ENCODE measurements at regions not wholly inside any gene's neighbourhood (a gene's known extent, or its start where the extent isn't known, plus 50 kb on each side); places are given as distances from the start of the nearest gene placed in this dataset.

DNA sequence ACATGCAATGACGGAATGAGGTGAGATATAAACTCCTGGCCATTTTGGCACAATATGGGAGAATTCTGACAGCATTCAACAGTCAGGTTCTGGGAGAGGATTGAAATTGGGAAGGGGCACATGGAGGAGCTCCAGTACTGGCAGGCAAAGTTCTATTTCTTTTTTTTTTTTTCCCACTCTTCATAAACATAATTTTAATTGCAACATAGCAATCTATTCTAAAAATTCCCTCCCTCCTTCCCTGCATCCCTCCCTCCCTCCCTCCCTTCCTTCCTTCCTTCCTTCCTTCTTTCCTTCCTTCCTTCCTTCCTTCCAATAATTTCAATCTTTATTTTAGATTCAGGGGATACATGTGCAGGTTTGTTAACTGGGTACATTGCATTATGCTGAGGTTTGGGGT is 93.2 kb downstream of the PTCSC3 start:
- no peak for DNase-seq (ENCODE audit: low read depth in 2 of 2)

DNA sequence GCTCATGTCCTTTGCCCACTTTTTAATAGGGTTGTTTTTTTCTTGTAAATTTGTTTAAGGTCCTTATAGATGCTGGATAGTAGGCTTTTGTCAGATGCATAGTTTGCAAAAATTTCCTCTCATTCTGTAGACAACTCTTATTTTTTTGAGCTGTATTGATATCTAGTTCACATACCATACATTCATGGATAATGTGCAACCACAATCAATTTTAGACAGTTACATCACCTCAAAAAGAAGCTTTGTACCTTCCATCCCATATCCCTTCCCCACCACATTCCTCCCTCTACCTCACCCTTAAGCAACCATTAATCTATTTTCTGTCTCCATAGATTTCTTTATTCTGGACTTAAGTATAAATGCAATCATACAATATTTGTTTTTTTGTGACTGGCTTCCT is 98.4 kb downstream of the PTCSC3 start:
- no peak for DNase-seq (ENCODE audit: low read depth in 2 of 2)

DNA sequence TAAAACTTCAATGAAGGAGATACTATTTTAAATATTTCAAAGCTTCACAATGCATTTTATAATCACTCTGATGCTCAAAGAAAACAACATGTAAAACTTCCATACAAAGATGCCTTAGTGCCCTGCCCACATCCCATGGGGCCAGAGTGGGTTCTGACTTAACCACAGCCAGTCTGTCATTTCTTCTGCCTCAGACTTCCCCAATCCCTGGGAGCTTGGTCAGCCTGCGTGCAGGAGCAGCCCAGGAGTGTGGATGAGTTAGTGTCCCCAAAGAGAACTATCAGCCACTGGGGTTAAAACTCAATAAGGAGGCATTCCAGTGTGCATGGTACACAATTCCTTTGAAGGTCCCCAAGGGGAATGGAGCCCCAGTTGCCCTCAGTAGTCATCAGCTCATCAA is 100.3 kb downstream of the PTCSC3 start:
- no peak for DNase-seq (ENCODE audit: low read depth in 2 of 2)

DNA sequence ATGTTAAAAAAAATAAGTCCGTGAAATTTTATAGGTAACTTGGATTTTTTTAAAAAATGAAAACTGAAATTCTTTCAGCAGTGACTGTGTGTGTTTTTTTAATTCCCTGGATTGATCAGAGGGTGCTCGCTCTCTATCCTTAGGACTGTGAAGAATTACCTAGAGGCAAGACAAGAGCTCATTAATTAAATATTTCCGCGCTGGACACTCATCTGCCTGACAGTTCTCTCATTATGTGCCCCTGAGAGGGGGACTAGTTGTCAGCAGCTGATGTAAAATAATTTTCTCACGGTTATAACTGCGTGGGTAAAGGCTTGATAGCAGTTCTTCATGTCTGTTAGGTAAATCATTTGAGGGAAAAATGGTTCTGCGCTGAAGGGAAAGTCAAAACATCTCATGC is 101.3 kb downstream of the PTCSC3 start:
- no peak for DNase-seq (ENCODE audit: low read depth in 2 of 2)

DNA sequence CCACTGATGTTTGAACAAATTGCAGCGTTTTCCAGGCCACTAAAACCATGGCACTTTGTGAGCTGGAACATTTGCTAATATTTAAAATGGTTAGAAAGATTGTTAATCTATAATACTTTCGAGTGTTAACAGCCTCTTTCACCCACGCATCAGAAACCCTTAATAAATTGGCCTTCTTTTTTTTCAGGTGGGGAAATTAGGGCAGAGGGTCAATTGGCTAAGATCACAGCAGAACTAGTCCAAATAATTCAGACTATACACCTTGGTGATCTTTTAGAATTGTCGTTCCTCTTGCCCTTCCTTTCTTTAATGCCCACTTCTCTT is 105.8 kb downstream of the PTCSC3 start:
- DNase-seq (ENCODE audit: low read depth in 2 of 2), result no peak

DNA sequence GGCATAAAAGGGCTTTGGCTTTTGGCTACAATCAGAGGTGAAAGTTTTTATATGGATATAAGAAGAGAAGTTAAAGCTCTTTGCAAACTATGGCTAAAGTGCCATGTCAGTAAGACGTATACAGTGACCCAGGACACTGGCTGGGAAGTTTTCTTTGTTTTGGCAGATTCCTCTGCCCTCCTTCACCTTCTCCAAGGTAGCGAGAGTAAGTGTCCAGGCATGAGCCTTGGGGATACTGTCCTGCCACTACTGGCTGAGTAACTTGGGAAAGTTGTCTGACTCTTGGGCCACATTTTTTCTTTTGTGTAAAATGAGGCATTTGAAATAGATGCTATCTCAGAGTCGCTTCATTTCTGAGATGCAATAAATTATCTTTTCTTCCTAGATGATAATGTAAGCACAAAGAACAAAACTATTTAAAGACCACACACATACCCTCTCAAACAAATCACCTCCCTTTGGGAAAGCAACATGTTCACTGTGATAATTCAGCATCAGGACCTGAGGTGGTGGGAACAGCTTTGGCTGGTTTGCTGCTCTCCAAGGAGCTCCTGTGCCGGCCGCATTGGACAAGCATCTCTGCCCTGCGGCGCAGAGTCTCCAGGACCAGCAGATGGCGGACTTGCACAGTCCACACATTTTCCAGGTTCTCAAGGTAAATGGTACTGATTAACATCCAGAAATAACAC is 106.3 kb downstream of the PTCSC3 start:
- peak; percentile 39 for DNase-seq (ENCODE audit: low read depth in 2 of 2)

DNA sequence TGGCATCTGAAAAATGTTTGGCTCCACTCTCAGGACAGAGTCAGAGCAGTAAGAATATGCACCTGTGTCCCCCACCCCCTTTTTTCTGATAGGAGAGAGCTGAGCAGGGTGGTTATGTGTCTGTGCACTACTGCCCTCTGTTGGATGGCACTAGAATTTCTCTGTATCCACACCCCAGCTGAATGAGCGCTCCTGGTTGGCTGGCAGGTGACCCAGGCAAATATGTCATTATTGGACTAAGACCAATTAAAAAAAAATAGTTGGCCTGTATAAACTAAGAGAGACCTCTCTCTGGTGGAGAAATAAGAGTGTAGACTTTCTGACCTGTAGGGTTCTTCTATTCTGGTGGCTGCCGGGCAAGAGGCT is 107.0 kb downstream of the PTCSC3 start:
- no peak for DNase-seq (ENCODE audit: low read depth in 2 of 2)

DNA sequence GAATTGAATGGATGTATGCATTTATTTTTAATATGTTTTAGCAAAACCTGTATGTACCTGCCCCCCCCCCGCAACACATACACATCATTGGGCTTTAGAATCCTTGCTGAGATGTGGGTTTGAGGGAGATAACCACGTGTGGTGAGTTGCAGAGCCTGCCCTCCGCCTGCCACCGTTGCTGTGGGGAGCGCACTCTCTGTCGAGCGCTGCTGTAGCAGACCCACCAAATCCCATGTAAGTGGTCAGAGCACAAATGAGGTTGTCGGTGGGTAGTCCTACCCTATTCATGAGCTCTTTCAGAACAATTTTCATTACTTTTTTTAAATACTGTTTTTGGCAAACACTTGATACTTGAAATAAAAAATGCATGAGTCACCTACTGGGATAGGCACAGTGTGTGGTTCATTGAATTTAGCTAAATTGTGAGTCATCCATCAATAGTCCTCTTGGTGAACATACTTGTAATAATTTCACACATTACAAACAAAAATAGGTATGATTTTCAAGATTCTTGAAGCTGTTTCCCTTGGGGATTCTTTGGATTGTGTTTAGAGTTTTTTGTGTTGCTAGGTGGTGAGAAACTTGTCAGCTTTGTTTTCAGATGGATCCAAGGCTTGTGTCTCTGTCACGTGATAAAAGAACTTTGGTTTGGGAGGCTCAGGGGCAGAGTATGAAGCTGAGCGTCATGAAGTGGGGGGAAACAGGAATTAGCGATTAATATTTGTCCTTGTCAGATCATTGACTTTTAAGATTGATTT is 107.6 kb downstream of the PTCSC3 start:
- DNase-seq (ENCODE audit: low read depth in 2 of 2), result peak; percentile 40 to 50

DNA sequence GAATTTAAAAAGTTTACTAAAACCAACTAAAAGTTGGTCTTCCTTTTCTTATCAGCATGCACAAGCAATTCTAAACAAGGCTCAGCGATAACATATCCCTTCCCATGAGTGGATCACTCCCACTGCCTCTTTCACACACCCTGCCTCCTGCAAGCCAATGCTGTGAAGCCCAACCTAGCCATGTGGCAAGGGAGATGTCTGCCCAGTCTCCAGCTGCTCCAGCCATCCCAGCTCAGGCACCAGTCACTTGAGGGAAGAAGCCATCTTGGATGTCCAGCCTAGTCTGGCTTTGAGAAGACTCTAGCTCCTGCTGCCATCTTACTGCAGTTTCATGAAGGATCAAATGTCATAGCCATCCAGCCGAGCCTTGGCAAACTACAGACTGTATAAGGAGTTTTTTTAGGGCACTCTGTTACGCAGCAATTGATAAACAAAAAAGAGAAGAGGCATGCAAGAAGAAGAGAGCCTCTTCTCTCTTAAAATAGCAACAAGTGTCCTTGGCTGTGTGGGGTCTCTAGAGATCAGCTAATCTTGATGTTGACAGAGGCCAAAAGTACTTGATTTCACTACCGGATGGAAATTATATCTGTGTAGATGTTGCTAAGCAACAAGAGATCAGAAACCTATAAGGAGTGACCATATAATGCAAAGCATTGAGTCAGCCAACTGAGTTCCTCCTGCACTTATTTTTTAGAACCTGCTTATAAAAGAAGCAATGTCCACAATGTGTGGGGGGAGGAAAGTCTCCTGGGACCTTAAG is 108.9 kb downstream of the PTCSC3 start:
- no peak for DNase-seq (ENCODE audit: low read depth in 2 of 2)

DNA sequence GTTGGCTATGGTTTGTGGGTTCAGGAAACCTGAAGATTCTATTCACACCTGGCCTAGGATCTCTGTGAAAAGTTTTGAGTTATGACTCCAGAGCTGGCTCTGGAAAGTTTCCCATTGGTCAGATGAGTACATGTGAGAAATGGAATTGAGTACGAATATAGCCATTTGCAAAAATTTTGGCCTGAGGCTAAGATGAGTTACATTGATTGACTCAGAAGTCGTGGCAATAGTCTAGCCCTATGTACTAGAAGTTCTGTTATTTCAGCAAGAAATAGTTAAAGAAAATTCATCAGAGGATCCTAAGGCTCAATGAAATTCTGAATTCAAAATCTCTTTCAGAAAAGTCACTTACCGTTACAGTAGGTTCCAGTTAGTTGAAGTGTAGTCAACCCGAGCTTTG is 109.9 kb downstream of the PTCSC3 start:
- DNase-seq (ENCODE audit: low read depth in 2 of 2), result no peak

DNA sequence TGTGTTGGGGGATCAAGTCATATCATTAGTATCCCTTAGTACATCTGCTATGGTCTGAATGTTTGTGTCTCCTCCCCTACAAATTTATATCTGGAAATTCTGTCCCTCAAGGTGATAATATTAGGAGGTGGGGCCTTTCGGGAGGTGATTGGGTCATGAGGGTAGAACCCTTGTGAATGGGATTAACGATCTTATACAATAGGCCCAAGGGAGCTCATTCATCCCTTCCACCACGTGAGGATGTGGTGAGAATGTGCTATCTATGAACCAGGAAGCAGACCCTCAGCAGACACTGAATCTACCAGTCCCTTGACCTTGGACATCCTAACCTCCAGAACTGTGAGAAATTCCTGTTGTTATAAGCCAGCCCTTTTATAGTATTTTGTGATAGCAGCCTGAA is 110.7 kb downstream of the PTCSC3 start:
- no peak for DNase-seq (ENCODE audit: low read depth in 2 of 2)

DNA sequence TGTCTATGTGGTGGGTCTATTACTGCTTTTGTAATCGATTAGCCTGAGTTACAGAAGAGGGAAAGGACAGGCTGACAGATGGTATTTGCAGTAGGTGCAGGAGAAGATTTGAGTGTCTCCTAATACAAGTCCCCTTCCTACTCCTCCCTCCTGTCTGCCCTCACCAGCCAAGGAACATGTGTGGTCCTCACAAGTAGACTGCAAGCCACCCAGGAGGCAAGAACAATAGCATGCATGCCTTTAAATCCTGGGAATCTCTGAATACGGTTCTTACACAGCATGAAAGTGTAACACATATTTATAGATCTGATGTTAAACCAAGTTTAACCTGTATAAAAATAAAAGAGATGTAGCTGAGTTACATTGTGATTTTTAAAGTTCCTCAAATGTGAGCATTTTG is 117.0 kb downstream of the PTCSC3 start:
- no peak for DNase-seq (ENCODE audit: low read depth in 2 of 2)

DNA sequence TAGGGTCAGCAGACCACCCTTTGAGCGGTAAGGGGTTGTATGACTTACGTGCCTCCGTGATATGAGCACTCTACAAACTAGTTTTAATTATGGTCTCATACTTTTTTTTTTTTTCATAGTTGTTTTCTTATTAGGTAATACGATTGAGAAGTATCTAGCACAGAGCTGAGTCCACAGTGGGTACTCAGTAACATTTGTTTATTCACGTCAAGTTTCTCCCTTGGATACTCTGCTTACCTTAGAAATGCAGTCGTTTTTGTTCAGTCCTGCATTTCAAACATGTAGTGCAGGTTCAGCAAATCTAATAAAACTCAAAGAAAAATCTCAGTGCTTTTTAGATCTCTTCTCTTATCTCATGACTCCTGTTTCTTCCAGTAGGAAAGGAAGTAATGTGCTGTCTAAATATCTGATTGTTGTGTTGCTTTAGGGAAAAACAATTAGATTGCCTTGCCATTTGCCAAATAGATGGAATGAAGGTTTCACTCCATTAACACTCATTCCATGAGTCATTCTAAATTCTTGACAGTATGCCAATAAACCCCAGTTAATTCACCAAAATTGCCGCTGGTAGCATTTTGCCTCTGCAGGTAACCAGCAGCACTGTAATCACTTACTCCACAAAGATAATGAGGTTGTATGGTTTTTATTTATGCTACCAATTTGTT is 118.9 kb downstream of the PTCSC3 start:
- no peak for DNase-seq (ENCODE audit: low read depth in 2 of 2)

DNA sequence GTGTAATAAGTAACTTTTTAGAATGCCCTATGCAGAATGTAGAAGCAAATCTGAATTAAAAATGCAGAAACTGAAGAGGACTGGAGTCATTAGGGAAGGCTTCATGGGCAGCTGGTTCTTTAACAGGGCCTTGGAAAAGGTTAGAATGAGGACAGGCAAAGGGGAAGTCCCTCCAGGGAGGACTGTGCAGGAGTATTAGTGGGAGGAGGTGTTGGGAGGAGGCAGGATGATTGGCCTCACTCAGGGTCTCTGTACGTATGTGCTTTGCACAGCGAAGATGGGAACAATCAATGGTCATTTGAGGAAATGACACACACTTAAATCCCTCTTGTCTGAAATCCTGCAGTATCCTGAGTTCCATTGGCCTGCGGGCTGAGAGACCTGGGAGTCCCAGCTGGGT is 119.7 kb downstream of the PTCSC3 start:
- DNase-seq (ENCODE audit: low read depth in 2 of 2), result no peak

DNA sequence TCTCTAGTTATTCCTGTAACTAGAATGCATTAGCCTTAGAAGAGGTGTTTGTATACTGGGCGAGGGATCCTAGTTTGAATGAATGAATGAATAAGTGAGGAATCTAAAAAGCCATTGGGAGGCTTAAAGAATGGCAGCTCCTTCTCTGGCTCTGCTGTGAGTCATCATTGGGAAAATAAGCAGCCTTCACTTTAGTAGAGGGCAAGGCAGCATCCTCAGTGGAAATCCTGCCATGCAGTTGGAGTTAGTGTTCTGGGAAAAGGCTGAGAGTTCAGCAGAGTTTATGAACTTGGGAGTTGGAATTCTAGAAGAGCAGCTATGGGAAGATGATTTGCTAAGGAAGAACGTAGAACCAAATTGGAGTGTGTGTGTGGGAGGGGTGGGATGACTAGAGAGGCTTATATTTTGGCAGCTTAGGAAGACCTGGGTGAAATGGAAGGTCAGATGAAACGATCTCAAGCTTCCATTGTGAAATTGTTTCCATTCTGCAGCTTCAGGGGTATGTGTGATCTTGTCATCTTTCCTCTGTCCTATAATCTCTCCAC is 120.8 kb downstream of the PTCSC3 start:
- no peak for DNase-seq (ENCODE audit: low read depth in 2 of 2)

DNA sequence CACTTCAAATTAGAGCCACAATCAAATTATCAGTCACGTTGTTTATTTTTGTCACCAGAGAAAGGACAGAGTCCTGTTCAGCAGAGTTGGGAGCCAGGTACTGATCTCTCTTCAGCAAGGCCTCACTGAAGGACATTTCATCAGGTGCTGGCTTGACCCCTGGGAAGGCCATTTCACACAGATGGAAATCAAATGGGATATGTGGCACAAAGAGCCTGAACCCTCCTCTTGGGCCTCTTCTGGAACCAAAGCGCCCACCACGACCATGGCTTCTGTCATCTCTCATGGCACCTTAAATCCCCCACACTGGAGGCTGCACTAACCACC is 121.5 kb downstream of the PTCSC3 start:
- no peak for DNase-seq (ENCODE audit: low read depth in 2 of 2)

DNA sequence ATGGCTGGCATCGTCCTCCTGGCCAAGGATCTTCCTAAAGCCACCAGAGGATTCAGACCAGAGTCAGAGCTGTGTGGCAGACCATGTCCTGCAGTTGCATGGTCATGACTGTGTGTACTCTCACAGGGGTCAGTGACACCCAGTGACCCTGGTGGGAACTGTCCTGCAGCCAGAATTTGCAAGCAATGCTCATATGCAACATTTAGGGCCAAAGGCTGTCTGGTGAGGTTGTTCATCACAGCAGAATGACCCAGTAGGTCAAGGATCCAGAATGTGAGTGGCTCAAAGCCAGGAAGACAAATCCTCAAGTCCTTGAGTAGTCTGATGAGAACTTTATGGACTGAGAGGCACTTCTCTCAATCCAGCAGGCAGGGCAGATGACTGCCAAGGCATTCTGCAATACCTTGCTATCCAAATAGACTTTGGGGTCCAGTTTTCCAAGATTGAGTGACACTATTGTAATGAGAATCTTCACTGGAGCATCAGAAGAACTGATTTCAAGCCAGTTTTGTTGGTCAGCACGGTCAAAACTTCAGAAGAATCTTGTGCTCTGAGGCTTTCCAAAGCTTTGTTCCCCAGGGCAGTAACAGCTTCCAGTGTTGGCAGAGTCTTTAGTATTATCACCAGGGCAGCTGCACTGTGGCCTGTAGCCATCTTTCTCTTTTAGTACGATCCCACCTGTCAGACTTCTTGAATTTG is 122.0 kb downstream of the PTCSC3 start:
- no peak for DNase-seq (ENCODE audit: low read depth in 2 of 2)

DNA sequence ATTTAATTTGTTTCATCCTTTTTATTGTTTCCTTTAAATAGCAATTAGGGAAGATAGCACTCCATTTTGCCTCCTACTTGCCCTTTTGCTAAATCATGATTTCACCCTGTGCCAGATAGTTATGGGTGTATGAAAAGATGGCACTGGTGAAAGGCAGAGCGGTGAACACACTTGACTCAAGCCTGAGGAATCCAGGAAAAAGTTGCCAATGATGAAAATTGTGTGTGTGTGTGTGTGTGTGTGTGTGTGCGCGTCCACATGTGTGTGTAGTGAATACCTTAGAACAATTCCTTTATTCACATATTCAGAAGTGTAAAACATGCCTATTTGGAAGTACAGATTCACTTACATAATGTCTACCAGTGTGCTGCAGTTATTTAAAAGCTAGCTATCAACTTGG is 123.8 kb downstream of the PTCSC3 start:
- no peak for DNase-seq (ENCODE audit: low read depth in 2 of 2)

DNA sequence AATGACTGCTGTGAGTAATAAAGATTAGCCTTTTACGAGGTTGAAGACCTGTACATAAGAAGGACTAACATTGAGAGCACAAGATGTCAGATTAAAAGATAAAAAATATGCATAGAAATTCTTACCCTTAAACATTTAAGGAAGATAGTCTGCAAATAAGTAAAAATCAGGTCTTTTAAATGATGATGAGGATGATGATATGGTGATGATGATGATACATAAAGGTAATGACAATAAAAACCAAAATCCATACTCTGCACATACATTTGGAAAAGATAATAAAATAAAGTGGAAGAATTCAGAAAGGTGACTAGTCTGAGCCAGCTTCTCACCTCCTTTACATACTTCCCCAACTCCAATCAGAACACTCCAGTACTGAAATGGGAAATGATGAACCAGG is 124.5 kb downstream of the PTCSC3 start:
- DNase-seq (ENCODE audit: low read depth in 2 of 2), result no peak

DNA sequence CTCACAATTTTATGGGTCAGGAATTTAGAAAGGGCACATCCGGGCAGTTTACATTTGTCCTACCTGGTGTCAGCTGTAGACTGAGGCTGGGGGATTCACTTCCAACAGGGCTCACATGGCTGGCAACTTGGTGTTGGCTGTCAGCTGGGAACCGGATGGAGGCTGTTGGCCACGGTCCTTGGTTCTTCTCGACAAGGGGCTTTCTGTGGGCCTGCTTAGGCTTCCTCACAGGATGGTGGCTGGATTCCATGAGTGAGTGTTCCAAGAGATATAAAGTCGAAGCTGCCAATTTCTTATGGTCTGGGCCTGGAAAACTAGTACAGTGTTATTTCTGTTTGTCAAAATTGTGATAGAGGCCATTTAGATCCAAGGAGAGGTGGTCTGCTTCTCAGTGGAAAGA is 127.9 kb downstream of the PTCSC3 start:
- no peak for DNase-seq (ENCODE audit: low read depth in 2 of 2)

DNA sequence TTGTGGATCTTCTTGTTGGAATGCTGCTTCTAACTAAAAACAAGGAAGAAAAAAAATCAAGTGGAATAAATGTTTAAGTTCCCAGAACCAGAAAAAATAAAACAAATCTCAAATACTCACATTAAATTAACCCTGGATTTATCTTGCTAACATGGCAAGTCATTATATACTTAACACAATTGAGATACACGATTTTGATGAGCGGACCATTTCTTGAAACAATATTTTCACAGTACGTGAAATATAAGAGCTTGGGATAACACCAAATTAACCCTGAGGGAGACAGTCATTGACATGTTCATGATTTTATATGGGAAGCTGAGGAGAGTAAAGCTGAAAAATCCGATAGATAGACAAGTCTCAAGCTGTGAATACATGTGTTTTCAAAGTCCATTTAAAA is 128.6 kb downstream of the PTCSC3 start:
- no peak for DNase-seq (ENCODE audit: low read depth in 2 of 2)

DNA sequence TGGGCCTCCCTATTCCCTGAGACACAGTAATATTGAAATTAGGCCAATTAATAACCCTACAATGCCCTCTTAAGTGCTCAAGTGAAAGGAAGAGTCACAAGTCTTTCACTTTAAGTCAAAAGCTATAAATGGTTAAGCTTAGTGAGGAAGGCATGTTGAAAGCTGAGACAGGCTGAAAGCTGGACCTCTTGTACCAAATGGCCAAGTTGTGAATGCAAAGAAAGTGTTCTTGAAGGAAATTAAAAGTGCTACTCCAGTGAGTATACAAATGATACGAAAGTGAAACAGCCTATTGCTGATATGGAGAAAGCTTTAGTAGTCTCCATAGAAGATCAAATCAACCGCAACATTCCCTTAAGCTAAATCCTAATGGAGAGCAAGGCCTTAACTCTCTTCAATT is 140.8 kb downstream of the PTCSC3 start:
- no peak for DNase-seq (ENCODE audit: low read depth in 2 of 2)
